Body of pancreas (tissue), 4 donors: ENCODE measurements at regions not wholly inside any gene's neighbourhood (a gene's known extent, or its start where the extent isn't known, plus 50 kb on each side); places are given as distances from the start of the nearest gene placed in this dataset.

Source experiments
- ATAC-seq: fragments of 150-250 bp; one replicate; pipeline ENCODE4 v1.9.1; 2016
- DNase-seq, 4 donors: peaks; one replicate each; pipeline ENCODE4 v3.0.0-alpha.2; 2019
- H3K27ac ChIP-seq, 4 donors: fragments of 200-600 bp; sonication (generic); 1 replicate in 3 of 4; 2 replicates in 1 of 4; pipeline versions ENCODE4 v1.5.1 to v1.6.1; 2016 to 2019; ENCODE audit warnings: mild to moderate bottlenecking in 1 of 4, mixed read lengths in 1 of 4, moderate library complexity in 1 of 4
- H3K27me3 ChIP-seq, 2 donors: fragments of 200-600 bp; sonication (generic); one replicate each; pipeline ENCODE4 v1.6.0; 2016; ENCODE audit warnings: mild to moderate bottlenecking in 1 of 2
- H3K36me3 ChIP-seq, 2 donors: fragments of 200-600 bp; sonication (generic); replicated peaks in 1 of 2; 2 replicates each; pipeline ENCODE4 v1.5.1; 2016; ENCODE audit warnings: low read depth in 2 of 2; ENCODE audit not compliant: insufficient read depth in 1 of 2
- H3K4me1 ChIP-seq: fragments of 200-600 bp; sonication (generic); one replicate; pipeline ENCODE4 v1.6.0; 2016
- H3K4me3 ChIP-seq, 2 donors: fragments of 200-600 bp; sonication (generic); 1 replicate in 1 of 2; 2 replicates in 1 of 2; pipeline ENCODE4 v1.5.1; 2016 to 2019
- H3K9me3 ChIP-seq, 3 donors: fragments of 200-600 bp; sonication (generic); 1 replicate in 2 of 3; 2 replicates in 1 of 3; pipeline ENCODE4 v1.5.1; 2016
- POLR2A ChIP-seq, 3 donors: fragments of 450-650 bp; IDR thresholded peaks; one replicate each; pipeline ENCODE4 v1.6.1; 2016; ENCODE audit warnings: antibody characterized with exemption in 3 of 3, mild to moderate bottlenecking in 2 of 3
- WGBS, 2 donors: methylation state at CpG; one replicate each; pipeline ENCODE4 v1.1.5; 2017; 5-methylcytosine and 5-hydroxymethylcytosine counted together
- intact Hi-C: fragments of 100-400 bp; cut with DNase I; formaldehyde crosslinking; loops from one replicate; pipeline ENCODE4 v1.15.1; 2023
- TF ChIP-seq, protein P1 (sequence below), 7 experiments: fragments of 450-650 bp in 4 of 7; fragments of 200-600 bp in 3 of 7; sonication (generic) in 3 of 7; IDR thresholded peaks; one replicate each; pipeline ENCODE4 v1.5.1; 2016 to 2019; ENCODE audit warnings: antibody characterized with exemption in 7 of 7

DNA sequence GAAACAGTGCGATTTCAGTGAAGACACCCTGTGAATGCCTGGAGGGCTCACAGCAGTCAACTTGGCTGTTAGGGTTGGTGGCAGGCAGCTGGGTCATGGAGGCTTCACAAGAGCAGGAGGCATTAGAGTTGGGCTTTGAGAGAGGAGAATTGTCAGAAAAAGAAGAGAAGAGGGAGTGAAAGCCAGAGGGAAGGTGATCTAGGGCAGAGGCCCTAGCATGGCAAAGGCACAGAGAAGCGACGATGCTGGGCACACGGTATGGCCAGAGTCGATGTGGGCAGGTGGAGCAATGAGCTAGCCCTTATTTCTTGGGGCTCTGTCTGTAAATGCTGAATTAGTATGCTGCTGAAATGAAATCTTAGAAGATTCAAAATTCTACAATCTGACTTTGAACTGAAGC lies 52.6 kb upstream of the OLFM4 start:
- 95% methylated on average over 5 of the region's 5 CpGs for WGBS, 2 donors
- Histone ChIP-seq H3K36me3 (no peaks in the 10 kb centered on the region), H3K4me3 (no peak overlapping the region), H3K4me1 (peaks cover 13% of the 10 kb centered on the region), H3K9me3 (no peaks in the 10 kb centered on the region), H3K27me3 (no peaks in the 10 kb centered on the region), H3K27ac (no peak overlapping the region)
- intact Hi-C loops, result loop anchor here (10.0 kb wide), 1 partner anchor 89 kb away; no protein-coding TSS in a partner anchor
- ATAC-seq (no peak), DNase-seq (no peak)
- TF ChIP-seq, protein P1, sequence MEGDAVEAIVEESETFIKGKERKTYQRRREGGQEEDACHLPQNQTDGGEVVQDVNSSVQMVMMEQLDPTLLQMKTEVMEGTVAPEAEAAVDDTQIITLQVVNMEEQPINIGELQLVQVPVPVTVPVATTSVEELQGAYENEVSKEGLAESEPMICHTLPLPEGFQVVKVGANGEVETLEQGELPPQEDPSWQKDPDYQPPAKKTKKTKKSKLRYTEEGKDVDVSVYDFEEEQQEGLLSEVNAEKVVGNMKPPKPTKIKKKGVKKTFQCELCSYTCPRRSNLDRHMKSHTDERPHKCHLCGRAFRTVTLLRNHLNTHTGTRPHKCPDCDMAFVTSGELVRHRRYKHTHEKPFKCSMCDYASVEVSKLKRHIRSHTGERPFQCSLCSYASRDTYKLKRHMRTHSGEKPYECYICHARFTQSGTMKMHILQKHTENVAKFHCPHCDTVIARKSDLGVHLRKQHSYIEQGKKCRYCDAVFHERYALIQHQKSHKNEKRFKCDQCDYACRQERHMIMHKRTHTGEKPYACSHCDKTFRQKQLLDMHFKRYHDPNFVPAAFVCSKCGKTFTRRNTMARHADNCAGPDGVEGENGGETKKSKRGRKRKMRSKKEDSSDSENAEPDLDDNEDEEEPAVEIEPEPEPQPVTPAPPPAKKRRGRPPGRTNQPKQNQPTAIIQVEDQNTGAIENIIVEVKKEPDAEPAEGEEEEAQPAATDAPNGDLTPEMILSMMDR (IDR thresholded peaks at IDR 0.05), result no peak
- TF ChIP-seq POLR2A (IDR thresholded peaks at IDR 0.05), result no peak

GRCh38 chr13:52975161-52975560 lies 53.5 kb upstream of the OLFM4 start:
- Histone ChIP-seq H3K27ac (no peak overlapping the region), H3K4me1 (peaks cover 14% of the 10 kb centered on the region), H3K27me3 (no peaks in the 10 kb centered on the region), H3K4me3 (no peak overlapping the region), H3K9me3 (no peaks in the 10 kb centered on the region), H3K36me3 (no peaks in the 10 kb centered on the region)
- ATAC-seq, result no peak
- 75 to 83% methylated on average over 9 of the region's 9 CpGs for WGBS, 2 donors
- no peak for DNase-seq
- intact Hi-C loops, result loop anchor here (10.0 kb wide), 1 partner anchor 90 kb away; no protein-coding TSS in a partner anchor
- TF ChIP-seq, protein P1 (IDR thresholded peaks at IDR 0.05), result no peak
- TF ChIP-seq POLR2A (IDR thresholded peaks at IDR 0.05), result no peak

- no peaks in the 10 kb centered on the region for H3K36me3 ChIP-seq
- ATAC-seq (no peak), DNase-seq (no peak)
- H3K27me3 ChIP-seq, result no peaks in the 10 kb centered on the region
- H3K4me3 ChIP-seq, result no peak overlapping the region
- 89% methylated on average over 4 of the region's 4 CpGs for WGBS, 2 donors
- TF ChIP-seq, protein P1 (IDR thresholded peaks at IDR 0.05), result no peak
- no peak for TF ChIP-seq POLR2A (IDR thresholded peaks at IDR 0.05)
- intact Hi-C loops, result loop anchor here (10.0 kb wide), 1 partner anchor 90 kb away; no protein-coding TSS in a partner anchor
- H3K27ac ChIP-seq, result no peak overlapping the region
- no peaks in the 10 kb centered on the region for H3K9me3 ChIP-seq
- peaks cover 18% of the 10 kb centered on the region for H3K4me1 ChIP-seq
Measured at GRCh38 chr13:52974711-52975110, 53.9 kb upstream of the OLFM4 start.

DNA sequence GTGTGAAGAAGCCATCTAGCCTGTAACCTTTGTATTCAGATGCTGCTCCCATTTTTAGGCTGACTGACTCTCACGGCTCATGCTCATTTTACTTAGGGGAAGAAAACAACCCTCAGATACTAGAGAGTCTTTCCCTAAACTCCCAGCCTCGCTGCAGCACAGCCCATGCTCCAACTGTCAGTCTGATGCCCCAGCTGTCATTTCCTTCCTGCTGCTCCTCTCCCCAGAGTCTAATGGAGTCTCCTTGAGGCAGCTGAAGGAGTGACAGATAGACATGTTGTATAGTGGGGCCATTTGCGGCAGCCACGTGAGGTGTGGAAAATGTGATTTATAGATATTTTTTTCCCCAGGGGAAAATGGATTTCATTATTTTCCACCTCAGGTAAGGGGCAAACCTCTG lies 59.2 kb upstream of the OLFM4 start:
- intact Hi-C loops, result loop anchor here (10.0 kb wide), 1 partner anchor 235 kb away; no protein-coding TSS in a partner anchor
- no peak overlapping the region for H3K4me3 ChIP-seq
- TF ChIP-seq POLR2A (IDR thresholded peaks at IDR 0.05), result no peak
- TF ChIP-seq, protein P1 (IDR thresholded peaks at IDR 0.05), result no peak
- WGBS, 2 donors, result 35 to 46% methylated on average over 4 of the region's 4 CpGs
- DNase-seq (no peak), ATAC-seq (no peak)
- H3K27ac ChIP-seq, result no peak overlapping the region
- no peaks in the 10 kb centered on the region for H3K27me3 ChIP-seq
- H3K9me3 ChIP-seq, result no peaks in the 10 kb centered on the region
- H3K36me3 ChIP-seq, result no peaks in the 10 kb centered on the region
- peaks cover 24% of the 10 kb centered on the region for H3K4me1 ChIP-seq

- Histone ChIP-seq H3K9me3 (no peaks in the 10 kb centered on the region), H3K36me3 (no peaks in the 10 kb centered on the region), H3K4me1 (peaks cover 24% of the 10 kb centered on the region), H3K27ac (no peak overlapping the region), H3K27me3 (no peaks in the 10 kb centered on the region), H3K4me3 (no peak overlapping the region)
- 16 to 17% methylated on average over 13 of the region's 13 CpGs for WGBS, 2 donors
- intact Hi-C loops, result loop anchor here (10.0 kb wide), 1 partner anchor 237 kb away; no protein-coding TSS in a partner anchor
- peak; percentile 98 for ATAC-seq
- TF ChIP-seq, protein P1 (IDR thresholded peaks at IDR 0.05), result peak; percentile 61 to 100 (median 95)
- TF ChIP-seq POLR2A (IDR thresholded peaks at IDR 0.05), result peak in 1 of 3 donors; percentile 8
- DNase-seq, result peak; percentile 88 to 89 (median 88)
Measured at GRCh38 chr13:52968074-52968700, 60.4 kb upstream of the OLFM4 start.
